ENCODE measurements at regions not wholly inside any gene's neighbourhood (a gene's known extent, or its start where the extent isn't known, plus 50 kb on each side); places are given as distances from the start of the nearest gene placed in this dataset.

DNA sequence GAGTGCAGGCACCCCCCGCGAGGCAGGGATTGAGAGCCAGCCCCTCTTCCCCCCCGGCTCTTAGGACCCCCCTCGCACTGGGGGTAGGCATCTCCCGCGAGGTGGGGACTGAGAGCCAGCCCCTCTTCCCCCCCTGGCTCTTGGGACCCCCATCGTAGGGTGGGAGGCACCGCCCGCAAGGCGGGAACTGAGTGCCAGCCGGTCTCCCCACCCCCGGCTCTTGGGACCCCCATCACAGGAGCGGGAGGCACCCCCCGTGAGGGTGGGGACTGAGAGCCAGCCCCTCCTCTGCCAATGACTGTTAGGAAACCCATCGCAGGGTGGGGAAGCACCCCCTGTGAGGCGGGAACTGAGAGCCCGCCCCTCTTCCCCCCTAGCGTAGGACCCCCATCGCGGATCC is 363.4 kb upstream of the SPRY2 start:
- no peak for TF ChIP-seq EZH2 (IDR thresholded peaks at IDR 0.05; ENCODE audit: low read depth, unreplicated experiment)
- no peak for TF ChIP-seq STAT1 (IDR thresholded peaks at IDR 0.05; ENCODE audit: unreplicated experiment)
- TF ChIP-seq CREB1 (CRISPR knock-in tag; IDR thresholded peaks at IDR 0.05; ENCODE audit: low read depth): no peak
- TF ChIP-seq, protein P1, sequence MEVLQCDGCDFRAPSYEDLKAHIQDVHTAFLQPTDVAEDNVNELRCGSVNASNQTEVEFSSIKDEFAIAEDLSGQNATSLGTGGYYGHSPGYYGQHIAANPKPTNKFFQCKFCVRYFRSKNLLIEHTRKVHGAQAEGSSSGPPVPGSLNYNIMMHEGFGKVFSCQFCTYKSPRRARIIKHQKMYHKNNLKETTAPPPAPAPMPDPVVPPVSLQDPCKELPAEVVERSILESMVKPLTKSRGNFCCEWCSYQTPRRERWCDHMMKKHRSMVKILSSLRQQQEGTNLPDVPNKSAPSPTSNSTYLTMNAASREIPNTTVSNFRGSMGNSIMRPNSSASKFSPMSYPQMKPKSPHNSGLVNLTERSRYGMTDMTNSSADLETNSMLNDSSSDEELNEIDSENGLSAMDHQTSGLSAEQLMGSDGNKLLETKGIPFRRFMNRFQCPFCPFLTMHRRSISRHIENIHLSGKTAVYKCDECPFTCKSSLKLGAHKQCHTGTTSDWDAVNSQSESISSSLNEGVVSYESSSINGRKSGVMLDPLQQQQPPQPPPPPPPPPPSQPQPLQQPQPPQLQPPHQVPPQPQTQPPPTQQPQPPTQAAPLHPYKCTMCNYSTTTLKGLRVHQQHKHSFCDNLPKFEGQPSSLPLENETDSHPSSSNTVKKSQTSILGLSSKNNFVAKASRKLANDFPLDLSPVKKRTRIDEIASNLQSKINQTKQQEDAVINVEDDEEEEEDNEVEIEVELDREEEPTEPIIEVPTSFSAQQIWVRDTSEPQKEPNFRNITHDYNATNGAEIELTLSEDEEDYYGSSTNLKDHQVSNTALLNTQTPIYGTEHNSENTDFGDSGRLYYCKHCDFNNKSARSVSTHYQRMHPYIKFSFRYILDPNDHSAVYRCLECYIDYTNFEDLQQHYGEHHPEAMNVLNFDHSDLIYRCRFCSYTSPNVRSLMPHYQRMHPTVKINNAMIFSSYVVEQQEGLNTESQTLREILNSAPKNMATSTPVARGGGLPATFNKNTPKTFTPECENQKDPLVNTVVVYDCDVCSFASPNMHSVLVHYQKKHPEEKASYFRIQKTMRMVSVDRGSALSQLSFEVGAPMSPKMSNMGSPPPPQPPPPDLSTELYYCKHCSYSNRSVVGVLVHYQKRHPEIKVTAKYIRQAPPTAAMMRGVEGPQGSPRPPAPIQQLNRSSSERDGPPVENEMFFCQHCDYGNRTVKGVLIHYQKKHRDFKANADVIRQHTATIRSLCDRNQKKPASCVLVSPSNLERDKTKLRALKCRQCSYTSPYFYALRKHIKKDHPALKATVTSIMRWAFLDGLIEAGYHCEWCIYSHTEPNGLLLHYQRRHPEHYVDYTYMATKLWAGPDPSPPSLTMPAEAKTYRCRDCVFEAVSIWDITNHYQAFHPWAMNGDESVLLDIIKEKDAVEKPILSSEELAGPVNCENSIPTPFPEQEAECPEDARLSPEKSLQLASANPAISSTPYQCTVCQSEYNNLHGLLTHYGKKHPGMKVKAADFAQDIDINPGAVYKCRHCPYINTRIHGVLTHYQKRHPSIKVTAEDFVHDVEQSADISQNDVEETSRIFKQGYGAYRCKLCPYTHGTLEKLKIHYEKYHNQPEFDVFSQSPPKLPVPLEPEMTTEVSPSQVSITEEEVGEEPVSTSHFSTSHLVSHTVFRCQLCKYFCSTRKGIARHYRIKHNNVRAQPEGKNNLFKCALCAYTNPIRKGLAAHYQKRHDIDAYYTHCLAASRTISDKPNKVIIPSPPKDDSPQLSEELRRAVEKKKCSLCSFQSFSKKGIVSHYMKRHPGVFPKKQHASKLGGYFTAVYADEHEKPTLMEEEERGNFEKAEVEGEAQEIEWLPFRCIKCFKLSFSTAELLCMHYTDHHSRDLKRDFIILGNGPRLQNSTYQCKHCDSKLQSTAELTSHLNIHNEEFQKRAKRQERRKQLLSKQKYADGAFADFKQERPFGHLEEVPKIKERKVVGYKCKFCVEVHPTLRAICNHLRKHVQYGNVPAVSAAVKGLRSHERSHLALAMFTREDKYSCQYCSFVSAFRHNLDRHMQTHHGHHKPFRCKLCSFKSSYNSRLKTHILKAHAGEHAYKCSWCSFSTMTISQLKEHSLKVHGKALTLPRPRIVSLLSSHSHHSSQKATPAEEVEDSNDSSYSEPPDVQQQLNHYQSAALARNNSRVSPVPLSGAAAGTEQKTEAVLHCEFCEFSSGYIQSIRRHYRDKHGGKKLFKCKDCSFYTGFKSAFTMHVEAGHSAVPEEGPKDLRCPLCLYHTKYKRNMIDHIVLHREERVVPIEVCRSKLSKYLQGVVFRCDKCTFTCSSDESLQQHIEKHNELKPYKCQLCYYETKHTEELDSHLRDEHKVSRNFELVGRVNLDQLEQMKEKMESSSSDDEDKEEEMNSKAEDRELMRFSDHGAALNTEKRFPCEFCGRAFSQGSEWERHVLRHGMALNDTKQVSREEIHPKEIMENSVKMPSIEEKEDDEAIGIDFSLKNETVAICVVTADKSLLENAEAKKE (CRISPR knock-in tag; IDR thresholded peaks at IDR 0.05): no peak
- TF ChIP-seq JUNB (IDR thresholded peaks at IDR 0.05; ENCODE audit: unreplicated experiment): no peak
- TF ChIP-seq, protein P2, sequence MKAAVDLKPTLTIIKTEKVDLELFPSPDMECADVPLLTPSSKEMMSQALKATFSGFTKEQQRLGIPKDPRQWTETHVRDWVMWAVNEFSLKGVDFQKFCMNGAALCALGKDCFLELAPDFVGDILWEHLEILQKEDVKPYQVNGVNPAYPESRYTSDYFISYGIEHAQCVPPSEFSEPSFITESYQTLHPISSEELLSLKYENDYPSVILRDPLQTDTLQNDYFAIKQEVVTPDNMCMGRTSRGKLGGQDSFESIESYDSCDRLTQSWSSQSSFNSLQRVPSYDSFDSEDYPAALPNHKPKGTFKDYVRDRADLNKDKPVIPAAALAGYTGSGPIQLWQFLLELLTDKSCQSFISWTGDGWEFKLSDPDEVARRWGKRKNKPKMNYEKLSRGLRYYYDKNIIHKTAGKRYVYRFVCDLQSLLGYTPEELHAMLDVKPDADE (IDR thresholded peaks at IDR 0.05): no peak
- TF ChIP-seq POLR2AphosphoS5 (IDR thresholded peaks at IDR 0.05; ENCODE audit: low read depth): no peak
- TF ChIP-seq NANOG (IDR thresholded peaks at IDR 0.05; ENCODE audit: borderline replicate concordance): no peak
- TF ChIP-seq, protein P3, sequence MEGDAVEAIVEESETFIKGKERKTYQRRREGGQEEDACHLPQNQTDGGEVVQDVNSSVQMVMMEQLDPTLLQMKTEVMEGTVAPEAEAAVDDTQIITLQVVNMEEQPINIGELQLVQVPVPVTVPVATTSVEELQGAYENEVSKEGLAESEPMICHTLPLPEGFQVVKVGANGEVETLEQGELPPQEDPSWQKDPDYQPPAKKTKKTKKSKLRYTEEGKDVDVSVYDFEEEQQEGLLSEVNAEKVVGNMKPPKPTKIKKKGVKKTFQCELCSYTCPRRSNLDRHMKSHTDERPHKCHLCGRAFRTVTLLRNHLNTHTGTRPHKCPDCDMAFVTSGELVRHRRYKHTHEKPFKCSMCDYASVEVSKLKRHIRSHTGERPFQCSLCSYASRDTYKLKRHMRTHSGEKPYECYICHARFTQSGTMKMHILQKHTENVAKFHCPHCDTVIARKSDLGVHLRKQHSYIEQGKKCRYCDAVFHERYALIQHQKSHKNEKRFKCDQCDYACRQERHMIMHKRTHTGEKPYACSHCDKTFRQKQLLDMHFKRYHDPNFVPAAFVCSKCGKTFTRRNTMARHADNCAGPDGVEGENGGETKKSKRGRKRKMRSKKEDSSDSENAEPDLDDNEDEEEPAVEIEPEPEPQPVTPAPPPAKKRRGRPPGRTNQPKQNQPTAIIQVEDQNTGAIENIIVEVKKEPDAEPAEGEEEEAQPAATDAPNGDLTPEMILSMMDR (conservative IDR thresholded peaks at IDR 0.05; ENCODE audit: low read depth in 2 of 2): no peak
- no peak for TF ChIP-seq ZNF331 (CRISPR knock-in tag; IDR thresholded peaks at IDR 0.05; ENCODE audit: low read depth)
- TF ChIP-seq ZNF114 (CRISPR knock-in tag; IDR thresholded peaks at IDR 0.05): no peak
- TF ChIP-seq EZH2phosphoT487 (IDR thresholded peaks at IDR 0.05; ENCODE audit: unreplicated experiment): no peak
- TF ChIP-seq, protein P4, sequence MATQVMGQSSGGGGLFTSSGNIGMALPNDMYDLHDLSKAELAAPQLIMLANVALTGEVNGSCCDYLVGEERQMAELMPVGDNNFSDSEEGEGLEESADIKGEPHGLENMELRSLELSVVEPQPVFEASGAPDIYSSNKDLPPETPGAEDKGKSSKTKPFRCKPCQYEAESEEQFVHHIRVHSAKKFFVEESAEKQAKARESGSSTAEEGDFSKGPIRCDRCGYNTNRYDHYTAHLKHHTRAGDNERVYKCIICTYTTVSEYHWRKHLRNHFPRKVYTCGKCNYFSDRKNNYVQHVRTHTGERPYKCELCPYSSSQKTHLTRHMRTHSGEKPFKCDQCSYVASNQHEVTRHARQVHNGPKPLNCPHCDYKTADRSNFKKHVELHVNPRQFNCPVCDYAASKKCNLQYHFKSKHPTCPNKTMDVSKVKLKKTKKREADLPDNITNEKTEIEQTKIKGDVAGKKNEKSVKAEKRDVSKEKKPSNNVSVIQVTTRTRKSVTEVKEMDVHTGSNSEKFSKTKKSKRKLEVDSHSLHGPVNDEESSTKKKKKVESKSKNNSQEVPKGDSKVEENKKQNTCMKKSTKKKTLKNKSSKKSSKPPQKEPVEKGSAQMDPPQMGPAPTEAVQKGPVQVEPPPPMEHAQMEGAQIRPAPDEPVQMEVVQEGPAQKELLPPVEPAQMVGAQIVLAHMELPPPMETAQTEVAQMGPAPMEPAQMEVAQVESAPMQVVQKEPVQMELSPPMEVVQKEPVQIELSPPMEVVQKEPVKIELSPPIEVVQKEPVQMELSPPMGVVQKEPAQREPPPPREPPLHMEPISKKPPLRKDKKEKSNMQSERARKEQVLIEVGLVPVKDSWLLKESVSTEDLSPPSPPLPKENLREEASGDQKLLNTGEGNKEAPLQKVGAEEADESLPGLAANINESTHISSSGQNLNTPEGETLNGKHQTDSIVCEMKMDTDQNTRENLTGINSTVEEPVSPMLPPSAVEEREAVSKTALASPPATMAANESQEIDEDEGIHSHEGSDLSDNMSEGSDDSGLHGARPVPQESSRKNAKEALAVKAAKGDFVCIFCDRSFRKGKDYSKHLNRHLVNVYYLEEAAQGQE (IDR thresholded peaks at IDR 0.05; ENCODE audit: unreplicated experiment): no peak
- DNase-seq (ENCODE audit: low spot score): no peak
- no peak overlapping the region for H3K27ac ChIP-seq (ENCODE audit: low read depth)
- peaks cover 18% of the 10 kb centered on the region for H3K36me3 Mint-ChIP-seq (ENCODE audit: low read depth)
- H3K27me3 Mint-ChIP-seq (ENCODE audit: insufficient read depth, low read depth, poor library complexity): peaks cover 5% of the 10 kb centered on the region
- peaks cover 48% of the 10 kb centered on the region for H3K9me3 Mint-ChIP-seq
- no peaks in the 10 kb centered on the region for H3K9me2 ChIP-seq (ENCODE audit: insufficient read depth)
- H4K20me1 ChIP-seq (replicated peaks; ENCODE audit: insufficient read depth): no peaks in the 10 kb centered on the region
- no peaks in the 10 kb centered on the region for H3K79me2 ChIP-seq (replicated peaks; ENCODE audit: insufficient read depth)
- H3K4me2 ChIP-seq: no peak overlapping the region
- no peak for ATAC-seq
- H3K4me1 Mint-ChIP-seq: no peaks in the 10 kb centered on the region
- no peaks in the 10 kb centered on the region for H3K27me3 ChIP-seq (ENCODE audit: insufficient read depth)
- H3K4me3 Mint-ChIP-seq: no peak overlapping the region
- no peaks in the 10 kb centered on the region for H3K36me3 ChIP-seq (ENCODE audit: insufficient read depth)
- no peak overlapping the region for H3K4me3 ChIP-seq
- H2AFZ ChIP-seq: no peak overlapping the region
- no peak overlapping the region for H3K27ac Mint-ChIP-seq
- H3K4me1 ChIP-seq (ENCODE audit: insufficient read depth): no peaks in the 10 kb centered on the region
- no peaks in the 10 kb centered on the region for H3F3A ChIP-seq (replicated peaks; ENCODE audit: low read depth)
